ENCODE measurements at regions not wholly inside any gene's neighbourhood (a gene's known extent, or its start where the extent isn't known, plus 50 kb on each side); places are given as distances from the start of the nearest gene placed in this dataset.

DNA sequence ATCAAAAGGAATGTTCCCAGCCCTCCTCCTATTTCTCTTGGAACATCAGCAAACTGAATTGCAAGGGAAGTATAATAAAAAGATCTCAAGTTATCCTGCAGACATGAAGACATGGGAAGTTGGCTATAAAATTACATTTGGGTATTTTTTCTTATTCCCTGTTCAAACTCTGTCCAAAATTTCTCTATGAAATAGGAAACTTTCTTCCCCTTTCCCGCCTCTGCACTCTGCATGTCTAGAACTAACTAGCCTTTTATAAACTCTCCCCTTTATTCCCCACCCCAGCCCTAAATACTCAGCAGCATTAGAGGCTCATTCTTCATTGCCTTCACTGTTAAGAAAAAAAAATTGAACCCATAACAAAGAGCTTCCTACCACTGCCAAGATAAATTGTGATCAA, 126.7 kb upstream of the EDNRA start:
- no peak overlapping the region for H2AFZ ChIP-seq (ENCODE audit: insufficient read depth, low read length, poor library complexity)
- no peak overlapping the region for H4K91ac ChIP-seq (ENCODE audit: low read depth, low read length)
- no peak overlapping the region for H2AK5ac ChIP-seq (ENCODE audit: low read length)
- H4K12ac ChIP-seq (ENCODE audit: low read depth, low read length), result no peak overlapping the region
- H3K79me1 ChIP-seq (ENCODE audit: low read length), result no peaks in the 10 kb centered on the region
- H2BK5ac ChIP-seq (ENCODE audit: low read depth, low read length, poor library complexity), result no peak overlapping the region
- H3K4me3 ChIP-seq (ENCODE audit: low read depth, low read length), result no peak overlapping the region
- H2BK120ac ChIP-seq (ENCODE audit: insufficient read depth, low read length, poor library complexity), result no peak overlapping the region
- no peaks in the 10 kb centered on the region for H3K27me3 ChIP-seq (ENCODE audit: insufficient read depth, low read length)
- H3K4me1 ChIP-seq (ENCODE audit: control insufficient read depth in 1 of 2, insufficient read depth in 2 of 2, low read length in 2 of 2), result no peaks in the 10 kb centered on the region
- no peaks in the 10 kb centered on the region for H3K36me3 ChIP-seq (ENCODE audit: control insufficient read depth in 1 of 2, insufficient read depth in 2 of 2, low read length in 2 of 2)
- no peak overlapping the region for H3K23ac ChIP-seq (ENCODE audit: low read length)
- H2BK12ac ChIP-seq (ENCODE audit: low read length), result no peak overlapping the region
- H3K27ac ChIP-seq (ENCODE audit: low read depth, low read length), result no peak overlapping the region
- H3K9ac ChIP-seq (ENCODE audit: low read length), result no peak overlapping the region
- no peak for DNase-seq
- no CpG with 5 or more reads among the region's 1 CpG for WGBS (ENCODE audit: extremely low coverage, insufficient coverage, insufficient read length)
- no peak overlapping the region for H3K4me2 ChIP-seq (ENCODE audit: low read length)
- no peak overlapping the region for H3K4ac ChIP-seq (ENCODE audit: low read depth, low read length)
- no peak overlapping the region for H4K8ac ChIP-seq (ENCODE audit: low read depth, low read length)
- H3K79me2 ChIP-seq (ENCODE audit: control insufficient read depth, insufficient read depth, low read length, poor library complexity), result no peaks in the 10 kb centered on the region
- no peak overlapping the region for H3K14ac ChIP-seq (ENCODE audit: low read length)
- H3K18ac ChIP-seq (ENCODE audit: low read length), result no peak overlapping the region
- no peaks in the 10 kb centered on the region for H3K9me3 ChIP-seq (ENCODE audit: insufficient read depth, low read depth, low read length)

GRCh38 chr4:147355032-147355656, 125.8 kb upstream of the EDNRA start:
- H3K9ac ChIP-seq (ENCODE audit: low read length), result no peak overlapping the region
- DNase-seq, result no peak
- H3K79me1 ChIP-seq (ENCODE audit: low read length), result peaks cover 4% of the 10 kb centered on the region
- no peak overlapping the region for H3K18ac ChIP-seq (ENCODE audit: low read length)
- no peak overlapping the region for H4K91ac ChIP-seq (ENCODE audit: low read depth, low read length)
- H2AK5ac ChIP-seq (ENCODE audit: low read length), result no peak overlapping the region
- no peak overlapping the region for H3K4ac ChIP-seq (ENCODE audit: low read depth, low read length)
- H3K4me1 ChIP-seq (ENCODE audit: control insufficient read depth in 1 of 2, insufficient read depth in 2 of 2, low read length in 2 of 2), result no peaks in the 10 kb centered on the region
- H3K9me3 ChIP-seq (ENCODE audit: insufficient read depth, low read depth, low read length), result no peaks in the 10 kb centered on the region
- H3K27me3 ChIP-seq (ENCODE audit: insufficient read depth, low read length), result no peaks in the 10 kb centered on the region
- no peak overlapping the region for H3K23ac ChIP-seq (ENCODE audit: low read length)
- H3K4me3 ChIP-seq (ENCODE audit: low read depth, low read length), result no peak overlapping the region
- H3K36me3 ChIP-seq (ENCODE audit: control insufficient read depth in 1 of 2, insufficient read depth in 2 of 2, low read length in 2 of 2), result no peaks in the 10 kb centered on the region
- H2AFZ ChIP-seq (ENCODE audit: insufficient read depth, low read length, poor library complexity), result no peak overlapping the region
- no peak overlapping the region for H3K4me2 ChIP-seq (ENCODE audit: low read length)
- H3K27ac ChIP-seq (ENCODE audit: low read depth, low read length), result no peak overlapping the region
- no peak overlapping the region for H2BK5ac ChIP-seq (ENCODE audit: low read depth, low read length, poor library complexity)
- no peaks in the 10 kb centered on the region for H3K79me2 ChIP-seq (ENCODE audit: control insufficient read depth, insufficient read depth, low read length, poor library complexity)
- no peak overlapping the region for H3K14ac ChIP-seq (ENCODE audit: low read length)
- no peak overlapping the region for H2BK120ac ChIP-seq (ENCODE audit: insufficient read depth, low read length, poor library complexity)
- H4K8ac ChIP-seq (ENCODE audit: low read depth, low read length), result no peak overlapping the region
- no CpG with 5 or more reads among the region's 3 CpGs for WGBS (ENCODE audit: extremely low coverage, insufficient coverage, insufficient read length)
- H4K12ac ChIP-seq (ENCODE audit: low read depth, low read length), result no peak overlapping the region
- no peak overlapping the region for H2BK12ac ChIP-seq (ENCODE audit: low read length)

DNA sequence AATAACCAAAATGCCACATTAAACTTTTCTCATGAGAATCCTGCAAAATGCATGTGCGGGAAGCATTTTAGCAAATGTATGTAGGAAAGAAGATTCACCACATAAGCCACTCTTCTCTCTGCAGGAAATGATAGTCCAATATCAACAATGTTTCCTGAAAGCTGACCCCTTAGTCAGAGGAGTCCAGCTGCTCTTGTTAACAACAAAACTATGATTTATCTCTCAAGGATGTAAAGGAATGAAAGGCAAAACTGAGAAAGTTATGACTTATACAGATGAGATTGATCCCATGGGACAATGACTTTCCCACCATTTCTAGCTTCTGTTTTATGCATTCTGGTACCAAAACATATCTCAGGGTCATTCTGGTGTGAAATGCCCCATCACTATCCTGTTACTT, 125.0 kb upstream of the EDNRA start:
- H3K27me3 ChIP-seq (ENCODE audit: insufficient read depth, low read length), result no peaks in the 10 kb centered on the region
- H2BK12ac ChIP-seq (ENCODE audit: low read length), result no peak overlapping the region
- H3K14ac ChIP-seq (ENCODE audit: low read length), result no peak overlapping the region
- H3K79me2 ChIP-seq (ENCODE audit: control insufficient read depth, insufficient read depth, low read length, poor library complexity), result no peaks in the 10 kb centered on the region
- no peak overlapping the region for H2AFZ ChIP-seq (ENCODE audit: insufficient read depth, low read length, poor library complexity)
- no peak overlapping the region for H3K27ac ChIP-seq (ENCODE audit: low read depth, low read length)
- H2BK120ac ChIP-seq (ENCODE audit: insufficient read depth, low read length, poor library complexity), result no peak overlapping the region
- H3K4me1 ChIP-seq (ENCODE audit: control insufficient read depth in 1 of 2, insufficient read depth in 2 of 2, low read length in 2 of 2), result no peaks in the 10 kb centered on the region
- no peak overlapping the region for H2BK5ac ChIP-seq (ENCODE audit: low read depth, low read length, poor library complexity)
- H4K8ac ChIP-seq (ENCODE audit: low read depth, low read length), result no peak overlapping the region
- H3K4ac ChIP-seq (ENCODE audit: low read depth, low read length), result no peak overlapping the region
- peak in 1 of 2 donors; percentile 36 for DNase-seq
- H3K79me1 ChIP-seq (ENCODE audit: low read length), result peaks cover 4% of the 10 kb centered on the region
- no peak overlapping the region for H3K23ac ChIP-seq (ENCODE audit: low read length)
- no peak overlapping the region for H3K18ac ChIP-seq (ENCODE audit: low read length)
- H2AK5ac ChIP-seq (ENCODE audit: low read length), result no peak overlapping the region
- no peak overlapping the region for H3K9ac ChIP-seq (ENCODE audit: low read length)
- no peak overlapping the region for H3K4me3 ChIP-seq (ENCODE audit: low read depth, low read length)
- no peak overlapping the region for H4K12ac ChIP-seq (ENCODE audit: low read depth, low read length)
- H3K4me2 ChIP-seq (ENCODE audit: low read length), result no peak overlapping the region
- WGBS (ENCODE audit: extremely low coverage, insufficient coverage, insufficient read length), result no CpG with 5 or more reads among the region's 1 CpG
- H3K36me3 ChIP-seq (ENCODE audit: control insufficient read depth in 1 of 2, insufficient read depth in 2 of 2, low read length in 2 of 2), result no peaks in the 10 kb centered on the region
- H4K91ac ChIP-seq (ENCODE audit: low read depth, low read length), result no peak overlapping the region
- H3K9me3 ChIP-seq (ENCODE audit: insufficient read depth, low read depth, low read length), result no peaks in the 10 kb centered on the region

DNA sequence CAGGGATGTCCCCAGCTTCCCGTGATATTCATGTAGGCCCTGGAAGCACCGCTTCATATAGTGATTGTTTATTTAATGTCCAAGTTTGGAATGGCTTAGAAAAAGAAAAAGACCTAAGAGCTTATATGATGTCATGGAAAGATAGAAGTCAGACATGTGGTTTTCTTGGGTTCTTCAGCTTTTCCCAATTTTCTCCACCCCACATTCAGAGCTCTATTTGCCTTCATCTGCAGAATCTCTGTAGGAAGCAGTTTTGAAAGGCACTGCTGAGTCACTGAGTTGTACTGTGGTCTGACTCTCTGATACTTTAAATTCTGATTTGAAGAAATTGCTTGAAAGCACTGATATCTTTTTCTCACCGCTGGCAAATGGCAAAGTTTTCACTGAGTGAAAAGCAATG, 120.6 kb upstream of the EDNRA start:
- Histone ChIP-seq H3K23ac (ENCODE audit: low read length) (no peak overlapping the region), H3K79me1 (ENCODE audit: low read length) (peaks cover 11% of the 10 kb centered on the region), H3K27me3 (ENCODE audit: insufficient read depth, low read length) (no peaks in the 10 kb centered on the region), H2BK120ac (ENCODE audit: insufficient read depth, low read length, poor library complexity) (peak overlapping the region; percentile 9), H3K36me3 (ENCODE audit: control insufficient read depth in 1 of 2, insufficient read depth in 2 of 2, low read length in 2 of 2) (no peaks in the 10 kb centered on the region), H3K4me1 (ENCODE audit: control insufficient read depth in 1 of 2, insufficient read depth in 2 of 2, low read length in 2 of 2) (peaks cover 4 to 6% of the 10 kb centered on the region in 2 experiments), H3K9ac (ENCODE audit: low read length) (no peak overlapping the region), H2AK5ac (ENCODE audit: low read length) (no peak overlapping the region), H3K4me2 (ENCODE audit: low read length) (no peak overlapping the region), H4K8ac (ENCODE audit: low read depth, low read length) (no peak overlapping the region), H3K79me2 (ENCODE audit: control insufficient read depth, insufficient read depth, low read length, poor library complexity) (peaks cover 1% of the 10 kb centered on the region), H3K4ac (ENCODE audit: low read depth, low read length) (no peak overlapping the region), H3K4me3 (ENCODE audit: low read depth, low read length) (no peak overlapping the region), H2AFZ (ENCODE audit: insufficient read depth, low read length, poor library complexity) (no peak overlapping the region), H2BK12ac (ENCODE audit: low read length) (no peak overlapping the region), H3K27ac (ENCODE audit: low read depth, low read length) (peak overlapping the region; percentile 18), H3K18ac (ENCODE audit: low read length) (no peak overlapping the region), H2BK5ac (ENCODE audit: low read depth, low read length, poor library complexity) (no peak overlapping the region), H4K12ac (ENCODE audit: low read depth, low read length) (no peak overlapping the region), H3K9me3 (ENCODE audit: insufficient read depth, low read depth, low read length) (no peaks in the 10 kb centered on the region), H4K91ac (ENCODE audit: low read depth, low read length) (no peak overlapping the region), H3K14ac (ENCODE audit: low read length) (no peak overlapping the region)
- no CpG with 5 or more reads among the region's 3 CpGs for WGBS (ENCODE audit: extremely low coverage, insufficient coverage, insufficient read length)
- no peak for DNase-seq
